ENCODE measurements at regions not wholly inside any gene's neighbourhood (a gene's known extent, or its start where the extent isn't known, plus 50 kb on each side); places are given as distances from the start of the nearest gene placed in this dataset.

- TF ChIP-seq POLR2A (IDR thresholded peaks at IDR 0.05), result no peak
- TF ChIP-seq CTCF (IDR thresholded peaks at IDR 0.05), result no peak
Measured at GRCh38 chr7:130943336-130943901, 209.4 kb upstream of the KLF14 start.

Measured in testis (tissue), 2 donors.